Fibroblast of skin of right quadriceps (primary cell): ENCODE measurements at regions not wholly inside any gene's neighbourhood (a gene's known extent, or its start where the extent isn't known, plus 50 kb on each side); places are given as distances from the start of the nearest gene placed in this dataset.
"Not testable (repeated sequence)": the region's sequence is repeated elsewhere in the genome, so short reads cannot be mapped to it uniquely, and the experiment has no call there.

ENCODE experiments used
- DNase-seq: peaks from one replicate; pipeline ENCODE4 v3.0.0-alpha.2; 2013

DNA sequence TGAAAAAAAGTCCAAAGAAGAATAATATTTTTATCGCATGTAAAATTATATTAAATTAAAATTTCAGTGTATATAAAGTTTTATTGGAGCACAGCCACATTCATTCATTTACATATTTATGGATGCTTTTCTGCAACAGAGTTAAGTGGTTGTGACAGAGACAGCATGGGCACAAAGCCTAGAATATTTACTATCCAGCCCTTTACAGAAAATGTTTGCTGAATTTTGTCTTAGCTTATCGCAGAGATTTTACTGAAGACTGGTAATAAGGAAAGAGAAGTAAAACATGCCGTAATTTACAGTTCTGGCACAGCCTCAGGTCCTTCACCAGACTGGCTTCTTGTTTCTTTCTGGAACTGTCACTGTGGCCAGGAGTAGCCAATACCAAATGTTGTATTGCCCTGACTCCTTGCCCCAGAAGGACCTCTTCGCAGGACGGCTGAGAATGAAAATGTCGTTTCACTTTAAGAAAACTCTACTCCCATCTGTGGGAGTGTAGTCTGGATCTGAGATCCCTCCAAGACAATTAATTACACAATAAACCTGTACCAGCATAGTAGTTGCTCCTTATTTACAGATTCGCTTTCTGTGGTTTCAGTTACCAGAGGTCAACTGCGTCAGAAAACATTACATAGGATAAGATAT, 94.9 kb upstream of the GOT2 start:
- no peak for DNase-seq

DNA sequence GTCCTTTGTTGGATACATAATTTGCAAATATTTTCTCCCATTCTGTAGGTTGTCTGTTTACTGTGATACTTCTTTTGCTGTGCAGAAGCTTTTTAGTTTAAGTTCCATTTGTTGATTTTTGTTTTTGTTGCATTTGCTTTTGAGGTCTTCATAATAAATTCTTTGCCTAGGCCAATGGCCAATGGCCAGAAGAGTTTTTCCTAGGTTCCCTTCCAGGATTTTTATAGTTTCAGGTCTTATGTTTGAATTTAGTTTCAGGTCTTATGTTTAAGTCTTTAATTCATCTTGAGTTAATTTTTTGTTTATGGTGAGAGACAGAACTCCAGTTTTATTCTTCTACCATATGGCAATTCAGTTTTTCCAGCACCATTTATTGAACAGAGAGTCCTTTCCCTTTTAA, 90.1 kb upstream of the GOT2 start:
- no peak for DNase-seq

DNA sequence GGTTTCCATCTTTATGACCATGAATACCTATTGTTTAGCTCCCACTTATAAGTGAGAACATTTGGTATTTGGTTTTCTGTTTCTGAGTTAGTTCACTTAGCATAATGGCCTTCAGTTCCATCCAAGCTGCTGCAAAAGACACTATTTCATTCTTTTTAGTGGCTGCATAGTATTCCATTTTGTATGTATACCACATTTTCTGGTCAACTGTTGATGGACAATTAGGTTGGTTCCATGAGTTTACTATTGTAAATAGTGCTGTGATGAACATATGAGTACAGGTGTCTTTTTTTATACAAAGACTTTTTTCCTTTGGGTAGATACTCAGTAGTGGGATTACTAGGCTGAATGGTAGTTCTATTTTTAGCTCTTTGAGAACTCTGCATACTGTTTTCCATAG, 87.8 kb upstream of the GOT2 start:
- no peak for DNase-seq

GRCh38 chr16:58820411-58820810, 86.3 kb upstream of the GOT2 start:
- no peak for DNase-seq

- no peak for DNase-seq
Measured at GRCh38 chr16:58815181-58815888, 81.2 kb upstream of the GOT2 start.

DNA sequence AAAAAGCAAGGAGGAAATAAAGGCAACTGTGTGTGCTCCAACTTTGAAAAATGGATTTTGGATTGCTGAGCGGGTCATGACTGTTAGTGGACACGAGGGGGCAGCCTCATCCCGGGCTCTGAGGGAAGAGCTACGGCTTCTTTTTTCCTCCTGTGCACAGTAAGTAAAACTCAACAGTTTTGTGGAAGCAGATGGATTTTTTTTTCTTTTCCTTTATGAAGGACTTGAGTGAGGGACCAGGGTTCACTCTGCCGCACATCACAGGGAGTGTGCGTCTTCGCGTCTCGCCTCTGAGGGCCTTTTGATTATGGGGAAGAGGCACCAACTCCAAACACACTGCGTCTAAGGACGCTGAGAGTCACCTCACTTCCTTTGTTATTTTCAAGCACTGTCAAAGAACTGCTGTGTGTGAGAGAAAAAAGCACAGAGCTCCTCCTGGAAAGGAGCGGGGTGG, 80.3 kb upstream of the GOT2 start:
- DNase-seq: peak; percentile 37

DNA sequence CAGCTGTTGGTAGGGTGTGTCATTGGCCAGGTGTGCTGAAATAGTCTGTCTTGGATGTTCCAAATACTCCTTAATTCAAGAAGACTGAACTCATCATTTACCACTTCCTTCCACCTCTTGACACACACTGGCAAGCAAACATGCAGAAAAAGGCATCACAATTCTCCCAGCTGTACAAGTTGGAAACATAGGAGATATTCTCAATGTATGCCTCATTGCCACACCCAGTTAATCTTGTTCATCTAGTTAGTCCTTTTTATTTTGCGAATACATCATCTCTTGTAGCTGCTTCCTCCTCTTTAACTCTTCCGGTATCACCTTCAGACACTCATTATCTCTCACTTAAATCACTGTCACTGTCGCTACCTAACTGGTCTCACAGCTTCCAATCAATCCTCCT, 75.1 kb upstream of the GOT2 start:
- DNase-seq: no peak

GRCh38 chr16:58807276-58807675, 73.2 kb upstream of the GOT2 start:
- no peak for DNase-seq

DNA sequence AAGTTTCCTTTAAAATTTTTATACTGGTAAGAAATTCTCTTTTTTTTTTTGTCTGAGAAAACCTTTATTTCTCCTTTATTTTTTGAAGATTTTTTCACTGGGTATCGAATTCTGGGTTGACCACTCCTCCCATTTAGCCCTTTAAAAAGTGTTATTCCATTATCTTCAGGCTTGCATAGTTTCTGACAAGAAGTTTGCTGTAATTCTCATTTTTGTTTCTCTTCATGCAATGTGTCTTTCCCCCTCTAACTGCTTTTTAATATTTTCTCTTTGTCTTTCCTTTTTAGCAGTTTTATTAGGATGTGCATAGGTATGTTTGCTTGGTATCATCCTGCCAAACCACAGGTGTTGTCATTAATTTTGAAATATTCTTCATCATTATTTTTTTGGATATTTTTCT, 67.7 kb upstream of the GOT2 start:
- DNase-seq: no peak

- DNase-seq: no peak
Measured at GRCh38 chr16:58797137-58797801, 63.2 kb upstream of the GOT2 start.

GRCh38 chr16:58793366-58793765, 59.2 kb upstream of the GOT2 start:
- DNase-seq: no peak

DNA sequence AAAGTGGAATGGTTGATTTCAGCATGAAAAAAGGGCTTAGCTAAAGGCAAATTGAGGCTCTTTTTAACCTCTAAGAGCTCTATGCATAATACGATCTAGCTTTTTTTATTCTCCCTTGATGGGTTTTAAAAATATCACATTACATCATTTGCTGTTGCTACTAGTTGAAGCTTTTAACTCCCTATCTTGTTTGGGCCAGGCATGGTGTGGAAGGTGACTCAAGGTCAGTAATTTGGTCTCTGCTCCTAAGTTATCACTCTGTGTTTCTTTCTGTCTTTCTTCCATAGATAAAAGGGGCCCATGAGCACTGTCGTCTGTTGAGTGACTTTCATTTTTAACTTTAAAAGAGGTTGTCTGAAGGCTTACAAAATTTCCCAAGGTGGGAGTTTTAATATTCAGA, 58.1 kb upstream of the GOT2 start:
- no peak for DNase-seq

GRCh38 chr16:58790816-58791557, 56.9 kb upstream of the GOT2 start:
- DNase-seq: not testable (repeated sequence)

- DNase-seq: no peak
Measured at GRCh38 chr16:58789351-58789750, 55.2 kb upstream of the GOT2 start.
